ENCODE measurements at regions not wholly inside any gene's neighbourhood (a gene's known extent, or its start where the extent isn't known, plus 50 kb on each side); places are given as distances from the start of the nearest gene placed in this dataset.

DNA sequence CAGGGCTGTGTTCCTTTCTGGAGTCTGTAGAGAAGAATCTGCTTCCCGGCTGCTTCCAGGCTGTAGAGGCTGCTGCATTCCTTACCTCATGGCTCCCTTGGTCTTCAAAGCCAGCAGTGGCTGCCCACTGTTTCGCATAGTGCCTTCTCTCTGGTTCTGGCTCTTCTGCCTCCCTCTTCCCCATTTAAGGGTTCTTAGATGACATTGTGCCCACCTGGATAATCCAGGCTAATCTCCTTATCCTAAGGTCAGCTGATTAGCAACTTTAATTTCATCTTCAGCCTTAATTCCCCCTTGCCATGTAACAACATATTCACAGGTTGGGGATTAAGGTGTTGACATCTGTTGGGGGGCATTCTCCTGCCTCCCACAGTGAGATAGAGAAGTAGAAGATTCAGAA is 208.6 kb upstream of the TMTC1 start:
- TF ChIP-seq CTCF (IDR thresholded peaks at IDR 0.05) (no peak), POLR2A (IDR thresholded peaks at IDR 0.05) (no peak)
